Astrocyte (in vitro differentiated cells and primary cell): ENCODE measurements at regions not wholly inside any gene's neighbourhood (a gene's known extent, or its start where the extent isn't known, plus 50 kb on each side); places are given as distances from the start of the nearest gene placed in this dataset.

Experiments
- DNase-seq: peaks from one replicate; pipeline ENCODE4 v3.0.0-alpha.2; 2010; ENCODE audit warnings: low read depth
- FAIRE-seq: peaks from 2 replicates; lab custom pipeline; 2011; peaks lifted over from hg19 to GRCh38; lab: Jason Lieb, UNC
- H2AFZ ChIP-seq: 2 replicates; pipeline ENCODE4 v1.6.0; 2012; ENCODE audit warnings: low read depth, low read length, inconsistent platforms
- H3K27ac ChIP-seq: 2 replicates; pipeline ENCODE4 v1.5.1; 2011; ENCODE audit warnings: low read depth, low read length, inconsistent platforms
- H3K27me3 ChIP-seq: 2 replicates; pipeline ENCODE4 v1.6.0; 2011; ENCODE audit warnings: low read length, inconsistent platforms; ENCODE audit not compliant: insufficient read depth
- H3K36me3 ChIP-seq: 2 replicates; pipeline ENCODE4 v1.5.1; 2011; ENCODE audit warnings: low read length, inconsistent platforms; ENCODE audit not compliant: insufficient read depth
- H3K4me1 ChIP-seq: 2 replicates; pipeline ENCODE4 v1.5.1; 2011; ENCODE audit warnings: low read length, inconsistent platforms; ENCODE audit not compliant: insufficient read depth
- H3K4me2 ChIP-seq: 2 replicates; pipeline ENCODE4 v1.6.0; 2012; ENCODE audit warnings: low read length, inconsistent platforms
- H3K4me3 ChIP-seq: 2 replicates; pipeline ENCODE4 v1.5.1; 2011; ENCODE audit warnings: low read depth, mild to moderate bottlenecking, low read length, inconsistent platforms; ENCODE audit not compliant: insufficient read depth
- H3K79me2 ChIP-seq: 2 replicates; pipeline ENCODE4 v1.6.0; 2012; ENCODE audit warnings: mild to moderate bottlenecking, low read length, inconsistent platforms; ENCODE audit not compliant: insufficient read depth
- H3K9ac ChIP-seq: 2 replicates; pipeline ENCODE4 v1.6.0; 2012; ENCODE audit warnings: mild to moderate bottlenecking, low read length, inconsistent platforms
- H3K9me3 ChIP-seq: 2 replicates; pipeline ENCODE4 v1.5.1; 2012; ENCODE audit warnings: low read depth, mild to moderate bottlenecking, low read length, inconsistent platforms; ENCODE audit not compliant: insufficient read depth
- H4K20me1 ChIP-seq: 2 replicates; pipeline ENCODE4 v1.6.0; 2012; ENCODE audit warnings: low read length, inconsistent platforms; ENCODE audit not compliant: insufficient read depth
- H3K27ac Mint-ChIP-seq: one replicate; pipeline ENCODE4 v1.8.0; 2021; ENCODE audit warnings: mild to moderate bottlenecking, mixed read lengths; ENCODE audit not compliant: unreplicated experiment
- H3K27me3 Mint-ChIP-seq: one replicate; pipeline ENCODE4 v1.8.0; 2021; ENCODE audit warnings: low read depth, mixed read lengths; ENCODE audit not compliant: unreplicated experiment
- H3K36me3 Mint-ChIP-seq: one replicate; pipeline ENCODE4 v1.8.0; 2021; ENCODE audit warnings: low read depth, mixed read lengths; ENCODE audit not compliant: unreplicated experiment
- H3K4me1 Mint-ChIP-seq: one replicate; pipeline ENCODE4 v1.8.0; 2021; ENCODE audit warnings: low read depth, mixed read lengths; ENCODE audit not compliant: unreplicated experiment
- H3K4me3 Mint-ChIP-seq: one replicate; pipeline ENCODE4 v1.8.0; 2021; ENCODE audit warnings: mild to moderate bottlenecking, moderate library complexity, mixed read lengths; ENCODE audit not compliant: unreplicated experiment
- H3K9me3 Mint-ChIP-seq: one replicate; pipeline ENCODE4 v1.8.0; 2021; ENCODE audit warnings: mild to moderate bottlenecking, mixed read lengths; ENCODE audit not compliant: unreplicated experiment
- CTCF ChIP-seq: IDR thresholded peaks from 2 replicates; pipeline ENCODE4 v1.5.1; 2011; ENCODE audit warnings: low read depth, mild to moderate bottlenecking, inconsistent platforms, low read length, moderate library complexity; ENCODE audit not compliant: insufficient read depth
- EZH2 ChIP-seq: IDR thresholded peaks from 2 replicates; pipeline ENCODE4 v1.6.1; 2012; ENCODE audit warnings: mild to moderate bottlenecking, low read length, inconsistent platforms; ENCODE audit not compliant: insufficient read depth

GRCh38 chr12:28027947-28028724, 55.6 kb upstream of the PTHLH start:
- H3K4me3 Mint-ChIP-seq = no peak overlapping the region
- H3K79me2 ChIP-seq = no peaks in the 10 kb centered on the region
- H3K36me3 ChIP-seq = no peaks in the 10 kb centered on the region
- no peaks in the 10 kb centered on the region for H3K27me3 ChIP-seq
- DNase-seq (peak; percentile 48), FAIRE-seq (no peak)
- H3K9ac ChIP-seq = no peak overlapping the region
- H3K27ac ChIP-seq = no peak overlapping the region
- H4K20me1 ChIP-seq = no peaks in the 10 kb centered on the region
- H3K27me3 Mint-ChIP-seq = no peaks in the 10 kb centered on the region
- H3K4me1 Mint-ChIP-seq = peaks cover 41% of the 10 kb centered on the region
- H3K9me3 Mint-ChIP-seq = peaks cover 2% of the 10 kb centered on the region
- TF ChIP-seq CTCF = no peak
- TF ChIP-seq EZH2 = no peak
- H3K36me3 Mint-ChIP-seq = no peaks in the 10 kb centered on the region
- no peaks in the 10 kb centered on the region for H3K9me3 ChIP-seq
- H3K27ac Mint-ChIP-seq = peak overlapping the region; percentile 77
- H3K4me3 ChIP-seq = no peak overlapping the region
- H3K4me1 ChIP-seq = peaks cover 34% of the 10 kb centered on the region
- no peak overlapping the region for H2AFZ ChIP-seq
- no peak overlapping the region for H3K4me2 ChIP-seq

DNA sequence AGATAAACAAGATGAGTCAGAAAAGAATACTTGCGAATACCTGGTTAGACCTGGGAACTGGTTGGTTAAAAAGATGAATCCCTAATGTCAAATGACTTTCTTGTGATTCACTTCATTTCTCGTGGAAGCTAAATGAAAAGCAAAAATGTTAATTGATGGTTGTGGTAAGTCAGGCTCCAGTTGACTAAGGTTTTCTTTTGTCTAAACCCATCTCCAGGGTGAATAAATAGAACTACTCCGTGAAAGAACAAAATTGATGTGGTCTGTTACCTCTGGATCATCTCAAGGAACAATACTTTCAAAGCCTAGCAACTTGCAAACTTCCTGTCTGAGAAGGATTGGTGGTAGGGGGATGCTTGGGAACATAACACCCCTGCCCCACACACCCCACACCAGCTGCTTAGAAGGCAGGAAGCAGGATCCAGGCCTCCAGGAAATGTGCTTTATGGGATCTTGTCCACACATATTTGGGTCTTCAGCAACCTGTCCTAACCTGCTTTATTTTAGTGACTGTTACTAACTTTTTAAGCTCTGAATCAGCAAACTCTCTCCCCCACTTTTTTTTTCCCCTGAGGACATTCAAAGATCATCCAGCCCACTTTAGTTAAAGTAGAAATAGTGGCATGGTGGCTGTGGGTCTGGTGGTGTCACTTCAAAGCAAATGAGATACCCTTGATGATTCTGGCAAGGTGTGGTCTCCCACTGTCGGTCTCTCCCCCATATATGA, 60.4 kb upstream of the PTHLH start:
- Histone ChIP-seq H3K9me3 (no peaks in the 10 kb centered on the region), H3K4me3 (no peak overlapping the region), H3K4me2 (peak overlapping the region; percentile 41), H2AFZ (peak overlapping the region; percentile 2), H3K27me3 (no peaks in the 10 kb centered on the region), H3K36me3 (no peaks in the 10 kb centered on the region), H3K27ac (peak overlapping the region; percentile 82), H3K9ac (peak overlapping the region; percentile 63), H4K20me1 (no peaks in the 10 kb centered on the region), H3K4me1 (peaks cover 19% of the 10 kb centered on the region), H3K79me2 (no peaks in the 10 kb centered on the region)
- FAIRE-seq (peak; percentile 77), DNase-seq (peak; percentile 90)
- peak overlapping the region; percentile 21 for H3K4me3 Mint-ChIP-seq
- peak overlapping the region; percentile 87 for H3K27ac Mint-ChIP-seq
- no peaks in the 10 kb centered on the region for H3K27me3 Mint-ChIP-seq
- peaks cover 18% of the 10 kb centered on the region for H3K4me1 Mint-ChIP-seq
- no peaks in the 10 kb centered on the region for H3K9me3 Mint-ChIP-seq
- no peak for TF ChIP-seq CTCF
- H3K36me3 Mint-ChIP-seq = no peaks in the 10 kb centered on the region

- Histone ChIP-seq H4K20me1 (no peaks in the 10 kb centered on the region), H3K79me2 (no peaks in the 10 kb centered on the region), H2AFZ (no peak overlapping the region), H3K9me3 (no peaks in the 10 kb centered on the region), H3K4me1 (peaks cover 16% of the 10 kb centered on the region), H3K27ac (peak overlapping the region; percentile 82), H3K36me3 (no peaks in the 10 kb centered on the region), H3K4me2 (peak overlapping the region; percentile 41), H3K9ac (peak overlapping the region; percentile 63), H3K27me3 (no peaks in the 10 kb centered on the region), H3K4me3 (no peak overlapping the region)
- Mint-ChIP-seq H3K4me1 (peaks cover 16% of the 10 kb centered on the region), H3K27ac (peak overlapping the region; percentile 87), H3K27me3 (no peaks in the 10 kb centered on the region), H3K9me3 (no peaks in the 10 kb centered on the region), H3K36me3 (no peaks in the 10 kb centered on the region), H3K4me3 (no peak overlapping the region)
- DNase-seq (peak; percentile 63), FAIRE-seq (no peak)
- no peak for TF ChIP-seq EZH2
- no peak for TF ChIP-seq CTCF
Measured at GRCh38 chr12:28033538-28033915, 61.0 kb upstream of the PTHLH start.
